ENCODE measurements at regions not wholly inside any gene's neighbourhood (a gene's known extent, or its start where the extent isn't known, plus 50 kb on each side); places are given as distances from the start of the nearest gene placed in this dataset.

DNA sequence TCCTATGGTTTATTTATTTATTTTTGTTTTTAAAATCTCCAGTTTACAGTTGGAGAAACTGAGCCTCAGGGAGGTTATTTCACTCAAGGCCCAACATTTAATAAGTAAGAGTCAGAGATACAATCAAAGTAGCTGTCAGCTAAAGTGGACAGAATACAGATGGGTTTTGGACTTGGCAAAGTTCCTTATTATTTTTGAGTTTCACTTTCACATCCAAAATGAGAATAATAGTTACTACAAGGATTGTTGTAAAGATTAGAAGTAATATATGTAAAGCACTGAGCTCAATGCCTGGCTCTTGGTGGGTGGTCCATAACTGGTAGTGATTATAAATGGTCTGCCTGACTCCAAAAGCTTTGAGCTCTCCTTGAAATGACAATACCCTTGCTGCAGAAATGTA, 87.5 kb upstream of the SESN3 start:
- TF ChIP-seq EZH2 (IDR thresholded peaks at IDR 0.05; ENCODE audit: borderline replicate concordance, low read depth, low read length, severe bottlenecking) (no peak), CTCF (IDR thresholded peaks at IDR 0.05; ENCODE audit: extremely low read depth in 1 of 2, insufficient read depth in 1 of 2, low read depth in 1 of 2, low read length in 2 of 2) (no peak), POLR2A (IDR thresholded peaks at IDR 0.05; ENCODE audit: low read depth, low read length) (no peak), POLR2AphosphoS5 (IDR thresholded peaks at IDR 0.05; ENCODE audit: insufficient read depth, low read depth, low read length) (no peak), FOS (IDR thresholded peaks at IDR 0.05; ENCODE audit: borderline replicate concordance, insufficient read depth, low read length) (no peak)
- TF ChIP-seq, protein P1, sequence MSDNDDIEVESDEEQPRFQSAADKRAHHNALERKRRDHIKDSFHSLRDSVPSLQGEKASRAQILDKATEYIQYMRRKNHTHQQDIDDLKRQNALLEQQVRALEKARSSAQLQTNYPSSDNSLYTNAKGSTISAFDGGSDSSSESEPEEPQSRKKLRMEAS (IDR thresholded peaks at IDR 0.05; ENCODE audit: insufficient read depth, insufficient read length), result no peak

Measured in endothelial cell of umbilical vein (primary cell).